HG03103 (cell line): ENCODE measurements at regions not wholly inside any gene's neighbourhood (a gene's known extent, or its start where the extent isn't known, plus 50 kb on each side); places are given as distances from the start of the nearest gene placed in this dataset.
"Not testable (repeated sequence)": the region's sequence is repeated elsewhere in the genome, so short reads cannot be mapped to it uniquely, and the experiment has no call there.

ENCODE experiments used
- ATAC-seq: cut with Tn5 transposase; IDR thresholded peaks from one replicate; pipeline ENCODE4 v1.9.1; 2021; ENCODE audit warnings: low read depth; ENCODE audit not compliant: unreplicated experiment

DNA sequence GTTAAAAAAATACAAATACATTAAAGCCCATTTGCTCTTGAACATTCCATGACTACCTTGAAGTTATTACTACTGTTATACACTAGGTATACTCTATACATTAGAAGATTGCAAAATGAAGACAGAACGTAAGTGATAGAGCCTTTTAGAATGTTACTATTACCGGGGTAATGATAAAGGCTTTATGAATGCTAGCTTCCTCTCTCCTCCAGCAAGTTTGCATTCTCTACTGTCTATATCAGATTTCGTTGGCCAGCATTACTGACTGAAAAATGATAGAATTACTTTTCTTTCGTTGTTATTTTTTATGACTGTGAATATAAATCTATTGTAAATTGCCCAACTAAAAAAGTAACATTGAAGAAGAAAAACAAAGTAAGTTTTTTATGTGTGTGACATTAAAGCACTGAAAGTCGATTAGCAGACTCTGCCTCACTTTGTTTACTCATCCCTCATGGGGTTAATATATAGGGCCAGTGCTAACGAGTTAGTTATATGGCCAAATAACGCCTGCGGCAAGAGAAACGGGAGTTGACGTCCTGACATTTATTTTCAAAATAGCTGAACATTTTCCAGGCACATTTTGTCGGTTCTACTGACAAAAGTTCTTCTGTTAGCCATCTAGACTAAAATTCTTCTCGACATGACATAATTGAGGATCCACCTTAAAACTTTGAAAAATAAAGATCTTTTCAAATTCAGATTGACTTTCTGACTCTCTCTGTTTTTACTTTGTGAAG, 163.8 kb upstream of the KITLG start:
- no peak for ATAC-seq

DNA sequence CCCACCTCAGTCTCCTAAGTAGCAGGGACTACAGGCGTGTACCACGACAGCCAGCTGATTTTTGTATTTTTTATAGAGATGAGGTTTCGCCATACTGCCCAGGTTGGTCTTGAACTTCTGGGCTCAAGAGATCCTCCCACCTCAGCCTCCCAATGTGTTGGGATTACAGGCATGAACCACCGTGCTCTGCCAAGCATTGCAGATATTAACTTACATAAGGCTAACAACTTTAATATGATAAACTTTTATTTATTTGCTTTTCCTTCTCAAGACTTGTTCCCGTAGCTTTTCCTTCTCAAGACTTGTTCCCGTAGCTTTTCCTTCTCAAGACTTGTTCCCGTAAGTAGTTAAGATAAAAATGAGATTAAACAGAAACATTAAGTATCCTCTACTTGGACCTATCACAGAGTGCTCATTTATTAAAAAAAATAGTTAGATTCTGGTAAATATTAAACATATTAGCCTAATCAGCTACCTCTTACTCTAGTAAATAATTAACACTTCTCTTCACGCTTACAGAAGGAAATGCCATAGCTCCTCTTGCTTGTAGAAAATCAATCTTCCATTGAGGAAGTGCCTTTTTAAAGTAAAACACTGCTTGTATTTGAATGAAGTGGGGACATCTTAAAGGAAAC, 157.7 kb upstream of the KITLG start:
- no peak for ATAC-seq

GRCh38 chr12:88736031-88736430, 155.8 kb upstream of the KITLG start:
- ATAC-seq: no peak

DNA sequence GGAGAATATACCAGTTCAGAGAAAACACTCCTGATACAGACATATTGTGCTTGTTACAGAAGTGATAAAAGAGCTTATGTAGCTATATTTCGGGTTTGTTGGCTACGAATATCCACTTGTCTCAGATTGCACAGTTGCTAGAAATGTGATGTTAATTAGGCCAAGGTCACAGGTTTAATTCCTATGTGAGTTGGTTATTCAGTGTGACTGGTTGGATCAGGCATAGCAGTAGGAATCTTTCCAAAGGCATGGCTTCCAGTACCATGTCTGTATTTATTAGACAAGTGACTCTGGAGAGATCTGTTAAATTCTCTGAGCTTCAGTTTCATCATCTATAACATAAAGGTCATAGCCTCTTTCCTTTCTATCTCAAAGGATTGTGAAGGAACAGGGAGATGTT, 152.7 kb upstream of the KITLG start:
- ATAC-seq: no peak

DNA sequence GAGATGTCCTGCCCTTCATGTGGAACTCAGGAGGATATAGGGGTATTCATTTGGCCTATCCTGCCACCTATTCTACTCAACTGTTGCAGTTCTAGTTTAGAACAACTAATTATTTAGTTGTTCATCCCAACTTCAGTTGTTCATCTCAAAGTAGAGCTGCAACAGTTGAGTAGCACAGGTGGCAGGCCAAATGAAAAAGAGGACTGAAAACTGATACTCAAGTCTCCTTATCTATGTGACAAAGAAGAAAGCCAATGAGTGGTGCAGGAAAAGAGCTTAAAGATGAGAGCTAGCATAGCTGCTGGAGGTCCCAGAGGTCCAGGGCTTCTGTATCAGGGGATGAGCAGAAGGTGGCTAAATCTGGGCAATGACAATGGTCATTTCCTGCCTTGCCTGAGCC, 148.9 kb upstream of the KITLG start:
- ATAC-seq: no peak

- ATAC-seq: no peak
Measured at GRCh38 chr12:88726806-88727720, 146.8 kb upstream of the KITLG start.

GRCh38 chr12:88725592-88726143, 145.4 kb upstream of the KITLG start:
- no peak for ATAC-seq

DNA sequence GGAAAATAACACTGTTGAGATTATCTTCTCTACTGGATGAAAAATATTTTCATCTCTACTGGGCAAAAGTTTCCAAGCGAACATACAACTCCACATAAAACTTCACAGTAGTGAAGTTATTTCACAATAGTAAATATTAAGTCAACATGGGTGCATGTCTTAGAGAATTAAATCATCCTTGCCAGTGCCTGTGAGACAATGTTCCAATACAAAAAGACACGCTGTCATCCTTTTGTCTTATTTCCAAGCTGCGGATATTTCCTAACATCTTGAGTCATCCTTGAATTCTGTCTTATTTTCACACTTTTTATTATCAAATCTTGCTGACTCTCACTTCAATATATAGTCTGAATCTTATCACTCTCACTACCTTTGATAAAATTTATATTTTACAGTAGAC, 142.9 kb upstream of the KITLG start:
- no peak for ATAC-seq

- no peak for ATAC-seq
Measured at GRCh38 chr12:88720785-88721650, 140.7 kb upstream of the KITLG start.

- ATAC-seq: no peak
Measured at GRCh38 chr12:88720231-88720630, 140.0 kb upstream of the KITLG start.

- no peak for ATAC-seq
Measured at GRCh38 chr12:88717188-88717587, 136.9 kb upstream of the KITLG start.

DNA sequence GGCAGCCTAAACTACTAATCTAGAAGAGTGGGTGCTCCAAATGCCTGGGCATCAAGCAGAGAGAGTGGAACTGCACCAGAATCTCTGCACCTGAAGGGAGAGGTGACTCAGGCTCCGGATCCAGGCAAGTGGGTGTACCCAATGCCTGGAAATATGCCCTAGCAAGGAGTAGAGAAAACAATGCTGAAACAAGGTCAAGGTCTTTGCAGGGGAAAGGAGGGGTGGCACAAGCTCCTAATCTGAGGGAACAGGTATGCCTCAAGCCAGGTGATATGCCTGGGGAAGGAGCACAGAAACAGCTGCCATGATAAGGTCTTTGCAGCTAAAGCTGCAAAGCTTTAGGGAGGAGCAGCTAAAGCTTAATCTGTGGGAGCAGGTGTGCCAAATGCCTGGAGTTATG, 136.0 kb upstream of the KITLG start:
- ATAC-seq: no peak

DNA sequence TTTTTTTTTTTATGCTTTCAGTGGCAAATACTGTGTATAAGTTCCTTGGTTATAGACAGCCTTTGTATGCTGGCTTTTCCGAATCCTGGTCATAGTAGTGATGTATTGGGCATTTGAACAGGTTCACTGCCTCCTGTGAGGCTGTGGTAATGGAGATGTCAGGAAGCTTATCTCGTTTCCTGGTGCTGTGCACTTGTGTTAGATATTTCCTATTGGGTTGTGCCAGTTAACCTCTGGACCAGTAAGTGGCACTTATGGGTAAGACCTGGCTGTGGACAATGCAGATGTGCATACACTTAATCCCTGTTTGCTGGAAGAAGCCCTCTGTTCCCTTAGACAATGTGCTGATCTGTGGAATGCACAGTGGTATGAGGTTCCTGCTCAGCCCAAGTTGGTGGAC, 135.4 kb upstream of the KITLG start:
- no peak for ATAC-seq

- not testable (repeated sequence) for ATAC-seq
Measured at GRCh38 chr12:88714263-88714882, 134.1 kb upstream of the KITLG start.

DNA sequence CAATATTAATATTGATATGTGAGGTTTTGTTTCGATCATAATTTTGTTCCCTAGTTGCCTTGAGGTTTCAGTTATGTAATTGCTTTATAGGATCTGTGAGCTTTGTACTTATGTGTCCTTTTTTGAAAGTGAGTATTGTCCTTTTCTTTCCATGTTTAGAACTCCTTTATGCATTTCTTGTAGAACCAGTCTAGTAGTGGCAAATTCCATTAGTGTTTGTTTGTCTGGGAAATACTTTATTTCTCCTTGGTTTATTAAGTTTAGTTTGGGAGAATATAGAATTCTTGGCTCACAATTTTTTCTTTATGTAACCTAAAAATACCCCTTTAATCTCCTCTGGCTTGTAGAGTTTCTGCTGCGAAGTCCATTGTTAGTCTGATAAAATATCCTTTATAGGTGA, 127.5 kb upstream of the KITLG start:
- no peak for ATAC-seq

DNA sequence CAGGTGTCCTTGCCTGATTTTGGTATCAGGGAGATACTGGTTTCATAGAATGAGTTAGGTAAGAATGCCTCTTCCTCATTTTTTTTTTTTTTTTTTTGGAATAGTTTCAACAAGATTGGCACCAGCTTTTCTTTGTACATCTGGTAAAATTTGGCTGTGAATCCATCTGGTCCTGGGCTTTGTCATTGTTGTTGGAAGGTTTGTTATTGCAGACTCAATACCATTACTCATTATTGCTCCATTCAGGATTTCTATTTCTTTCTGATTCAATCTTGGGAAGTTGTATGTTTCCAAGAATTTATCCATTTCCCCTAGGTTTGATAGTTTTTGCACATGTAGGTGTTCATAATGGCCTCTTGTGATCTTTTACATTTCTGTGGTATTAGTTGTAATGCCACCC, 126.0 kb upstream of the KITLG start:
- ATAC-seq: no peak

DNA sequence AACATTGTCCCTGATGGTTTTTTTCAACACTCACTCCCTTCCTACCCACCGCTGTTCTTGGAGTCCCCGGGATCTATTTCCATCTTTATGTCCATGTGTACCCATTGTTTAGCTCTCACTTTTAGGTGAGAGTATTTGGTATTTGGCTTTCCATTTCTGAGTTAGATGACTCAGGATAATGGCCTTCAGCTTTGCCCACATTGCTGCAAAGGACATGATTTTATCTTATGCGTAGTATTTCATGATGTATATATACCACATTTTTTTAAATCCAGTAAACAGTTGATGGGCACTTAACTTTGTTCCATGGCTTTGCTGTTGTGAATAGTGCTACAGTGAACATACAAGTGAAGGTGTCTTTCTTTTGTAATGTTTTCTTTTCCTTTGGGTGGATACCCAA, 123.5 kb upstream of the KITLG start:
- ATAC-seq: no peak

GRCh38 chr12:88698471-88698870, 118.2 kb upstream of the KITLG start:
- no peak for ATAC-seq

GRCh38 chr12:88693837-88694445, 113.7 kb upstream of the KITLG start:
- ATAC-seq: no peak
